ENCODE measurements at regions not wholly inside any gene's neighbourhood (a gene's known extent, or its start where the extent isn't known, plus 50 kb on each side); places are given as distances from the start of the nearest gene placed in this dataset.

- TF ChIP-seq NR2C2 (IDR thresholded peaks at IDR 0.05; ENCODE audit: borderline replicate concordance, control insufficient read depth, insufficient read length, low read depth) (no peak), MTA3 (IDR thresholded peaks at IDR 0.05; ENCODE audit: borderline replicate concordance, low read length) (no peak), EZH2 (IDR thresholded peaks at IDR 0.05; ENCODE audit: borderline replicate concordance, control insufficient read depth, low read depth, low read length) (no peak), SIX5 (IDR thresholded peaks at IDR 0.05; ENCODE audit: low read depth, low read length, severe bottlenecking) (no peak), RFX5 (IDR thresholded peaks at IDR 0.05; ENCODE audit: low read depth, low read length) (no peak), STAT3 (IDR thresholded peaks at IDR 0.05; ENCODE audit: low read depth, low read length) (no peak), SKIL (IDR thresholded peaks at IDR 0.05; ENCODE audit: low read depth, poor library complexity, severe bottlenecking) (no peak), RELB (IDR thresholded peaks at IDR 0.05; ENCODE audit: low read depth) (no peak), NFXL1 (IDR thresholded peaks at IDR 0.05; ENCODE audit: borderline replicate concordance) (no peak), SMC3 (IDR thresholded peaks at IDR 0.05; ENCODE audit: borderline replicate concordance, low read length) (no peak), ZSCAN29 (IDR thresholded peaks at IDR 0.05) (no peak), IKZF1 (conservative IDR thresholded peaks at IDR 0.05) (no peak), TARDBP (IDR thresholded peaks at IDR 0.05; ENCODE audit: borderline replicate concordance) (no peak), RUNX3 (IDR thresholded peaks at IDR 0.05; ENCODE audit: low read length) (no peak), ASH2L (IDR thresholded peaks at IDR 0.05; ENCODE audit: borderline replicate concordance, low read depth) (no peak)
- intact Hi-C loops (cut with micrococcal nuclease; ENCODE audit: unreplicated experiment): no loop called here
- POLR2A ChIA-PET: no interaction called here
- no peak overlapping the region for H3K27ac ChIP-seq (ENCODE audit: control insufficient read depth, insufficient read depth)
- no peak for ATAC-seq
- no peak for DNase-seq (ENCODE audit: low read depth, low spot score)
- FAIRE-seq: no peak
- 85% methylated on average over 1 of the region's 1 CpG for WGBS (ENCODE audit: insufficient coverage, insufficient replicate concordance, low lambda C conversion rate, missing lambda C conversion rate)
- CTCF ChIA-PET: interaction anchor here (0.7 kb wide), 1 partner anchor 31 kb away, joined by 3 read pairs; no protein-coding TSS in a partner anchor
- no TSS peak for BruUV-seq (replicated peaks)
- no peak overlapping the region for H2AFZ ChIP-seq (ENCODE audit: control insufficient read depth, low read depth, low read length)
- no peak overlapping the region for H3K4me3 ChIP-seq
- no peaks in the 10 kb centered on the region for H3K79me2 ChIP-seq (ENCODE audit: control insufficient read depth, insufficient read depth, low read length)
- H3K9me3 ChIP-seq (replicated peaks; ENCODE audit: control insufficient read depth, insufficient read depth, low read length): no peaks in the 10 kb centered on the region
- H4K20me1 ChIP-seq (ENCODE audit: control insufficient read depth, insufficient read depth): no peaks in the 10 kb centered on the region
- no peaks in the 10 kb centered on the region for H3K27me3 ChIP-seq (replicated peaks in 1 of 2; ENCODE audit: control insufficient read depth in 2 of 2, insufficient read depth in 2 of 2, low read length in 1 of 2)
- in situ Hi-C loops (cut with MboI): no loop called here
- no peaks in the 10 kb centered on the region for H3K36me3 ChIP-seq (ENCODE audit: control insufficient read depth in 2 of 2, insufficient read depth in 2 of 2, low read length in 1 of 2)
- RAD21 ChIA-PET (ENCODE audit: unreplicated experiment): no interaction called here
- no peak overlapping the region for H3K9ac ChIP-seq (ENCODE audit: control insufficient read depth, insufficient read depth, low read length)
- SMC1A ChIA-PET (ENCODE audit: uncharacterized antibody, unreplicated experiment): no interaction called here
- H3K4me1 ChIP-seq (ENCODE audit: control insufficient read depth, insufficient read depth, low read length): no peaks in the 10 kb centered on the region
- no peak overlapping the region for H3K4me2 ChIP-seq (ENCODE audit: control insufficient read depth, insufficient read depth)
Observed at GRCh38 chr12:59014885-59015284, 94.6 kb upstream of the LRIG3 start.

Measured in GM12878 (cell line).